H7 (cell line): ENCODE measurements at regions not wholly inside any gene's neighbourhood (a gene's known extent, or its start where the extent isn't known, plus 50 kb on each side); places are given as distances from the start of the nearest gene placed in this dataset.
"Not testable (repeated sequence)": the region's sequence is repeated elsewhere in the genome, so short reads cannot be mapped to it uniquely, and the experiment has no call there.

Source experiments
- DNase-seq: peaks from one replicate; pipeline ENCODE4 v3.0.0; 2012
- H3K27me3 ChIP-seq: 2 replicates; pipeline ENCODE4 v1.6.0; 2011; ENCODE audit warnings: mild to moderate bottlenecking, low read length; ENCODE audit not compliant: control insufficient read depth, insufficient read depth
- H3K36me3 ChIP-seq: replicated peaks from 2 replicates; pipeline ENCODE4 v1.5.1; 2011; ENCODE audit warnings: low read length; ENCODE audit not compliant: control insufficient read depth, insufficient read depth
- H3K4me3 ChIP-seq: 2 replicates; pipeline ENCODE4 v1.5.1; 2011; ENCODE audit warnings: low read depth, mild to moderate bottlenecking, control low read depth, low read length, moderate library complexity; ENCODE audit not compliant: insufficient read depth

GRCh38 chrX:1140236-1140681 is 72.2 kb downstream of the CRLF2 start:
- Histone ChIP-seq H3K4me3 (no peak overlapping the region), H3K36me3 (no peaks in the 10 kb centered on the region), H3K27me3 (no peaks in the 10 kb centered on the region; the same call in 1 of the 2 replicates)
- DNase-seq = no peak

GRCh38 chrX:1139185-1139500 is 73.3 kb downstream of the CRLF2 start:
- no peak for DNase-seq
- no peak overlapping the region for H3K4me3 ChIP-seq
- H3K27me3 ChIP-seq = no peaks in the 10 kb centered on the region; the same call in 1 of the 2 replicates
- H3K36me3 ChIP-seq = no peaks in the 10 kb centered on the region

GRCh38 chrX:1138476-1139184 is 73.8 kb downstream of the CRLF2 start:
- Histone ChIP-seq H3K27me3 (no peaks in the 10 kb centered on the region; the same call in 1 of the 2 replicates), H3K36me3 (no peaks in the 10 kb centered on the region), H3K4me3 (no peak overlapping the region)
- no peak for DNase-seq

- H3K36me3 ChIP-seq = no peaks in the 10 kb centered on the region
- no peak overlapping the region for H3K4me3 ChIP-seq
- no peak for DNase-seq
- no peaks in the 10 kb centered on the region; the same call in 1 of the 2 replicates for H3K27me3 ChIP-seq
These were observed 74.9 kb downstream of the CRLF2 start for GRCh38 chrX:1137531-1137930.

GRCh38 chrX:1136582-1136981 is 75.9 kb downstream of the CRLF2 start:
- DNase-seq, H3K4me3 ChIP-seq, H3K27me3 ChIP-seq, H3K36me3 ChIP-seq: not testable (repeated sequence)

DNA sequence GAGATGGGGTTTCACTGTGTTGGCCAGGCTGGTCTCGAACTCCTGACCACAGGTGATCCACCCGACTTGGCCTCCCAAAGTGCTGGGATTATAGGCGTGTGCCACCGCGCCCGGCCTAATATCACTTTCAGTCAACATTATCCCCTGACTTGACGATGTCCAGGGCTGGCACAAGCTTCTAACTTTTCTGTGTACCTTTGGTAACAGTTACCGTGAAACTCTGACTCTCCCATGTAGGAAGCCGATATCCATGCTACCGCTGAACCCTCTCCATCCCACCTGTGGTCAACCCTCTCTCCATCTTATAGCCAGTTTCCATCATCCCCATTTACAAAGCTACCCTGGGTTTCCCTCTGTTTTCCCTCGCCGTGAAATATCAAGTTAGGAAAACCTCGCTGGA is 77.5 kb downstream of the CRLF2 start:
- H3K27me3 ChIP-seq = no peaks in the 10 kb centered on the region; the same call in 1 of the 2 replicates
- H3K4me3 ChIP-seq = no peak overlapping the region
- H3K36me3 ChIP-seq = no peaks in the 10 kb centered on the region
- DNase-seq = no peak

DNA sequence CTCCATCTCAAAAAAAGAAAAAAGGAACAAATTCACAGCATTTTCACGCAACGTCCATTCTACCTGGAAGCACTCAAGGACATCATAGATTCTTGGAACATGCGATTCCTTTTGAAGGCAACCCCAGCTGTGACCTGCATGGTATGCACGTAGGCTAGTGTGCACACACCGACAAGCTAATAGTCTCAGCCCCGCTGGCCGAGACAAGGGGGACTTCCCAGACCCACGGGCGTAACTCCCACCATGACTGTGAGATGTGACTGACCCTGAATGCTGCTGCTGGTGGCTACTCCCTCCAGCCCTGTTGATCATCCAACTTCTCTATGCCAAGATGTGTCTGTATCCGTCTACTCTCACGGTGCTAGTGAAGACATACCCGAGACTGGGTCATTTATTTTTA is 78.3 kb downstream of the CRLF2 start:
- H3K27me3 ChIP-seq = no peaks in the 10 kb centered on the region; the same call in 1 of the 2 replicates
- H3K4me3 ChIP-seq = no peak overlapping the region
- H3K36me3 ChIP-seq = no peaks in the 10 kb centered on the region
- DNase-seq = peak; percentile 19

GRCh38 chrX:1126738-1127137 is 85.7 kb downstream of the CRLF2 start:
- Histone ChIP-seq H3K36me3 (no peaks in the 10 kb centered on the region), H3K27me3 (no peaks in the 10 kb centered on the region), H3K4me3 (no peak overlapping the region)
- DNase-seq = no peak

GRCh38 chrX:1124531-1124930 is 87.9 kb downstream of the CRLF2 start:
- no peak for DNase-seq
- H3K36me3 ChIP-seq = no peaks in the 10 kb centered on the region
- no peak overlapping the region for H3K4me3 ChIP-seq
- H3K27me3 ChIP-seq = no peaks in the 10 kb centered on the region

GRCh38 chrX:1122851-1123250 is 89.6 kb downstream of the CRLF2 start:
- not testable (repeated sequence) for H3K4me3 ChIP-seq, DNase-seq, H3K36me3 ChIP-seq, H3K27me3 ChIP-seq

DNA sequence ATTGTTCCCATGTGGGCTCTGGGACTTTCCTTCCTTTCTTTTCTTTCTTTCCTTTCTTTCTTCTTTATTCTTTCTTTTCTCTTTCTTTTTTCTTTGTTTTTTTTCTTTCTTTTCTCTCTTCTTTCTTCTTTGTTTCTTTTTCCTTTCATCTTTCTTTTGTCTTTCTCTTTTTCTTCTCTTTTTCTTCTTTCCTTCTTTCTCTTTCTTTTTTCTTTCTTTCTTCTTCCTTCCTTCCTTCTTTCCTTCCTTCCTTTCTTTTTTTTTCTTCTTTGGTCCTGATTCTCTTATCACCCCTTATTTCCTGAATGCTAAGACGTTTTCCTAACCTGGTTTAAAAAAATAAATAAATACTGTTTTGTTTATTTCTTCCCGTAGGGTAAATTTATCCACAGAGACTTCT is 93.2 kb downstream of the CRLF2 start:
- H3K27me3 ChIP-seq = no peaks in the 10 kb centered on the region
- no peak for DNase-seq
- H3K4me3 ChIP-seq = no peak overlapping the region
- H3K36me3 ChIP-seq = no peaks in the 10 kb centered on the region

DNA sequence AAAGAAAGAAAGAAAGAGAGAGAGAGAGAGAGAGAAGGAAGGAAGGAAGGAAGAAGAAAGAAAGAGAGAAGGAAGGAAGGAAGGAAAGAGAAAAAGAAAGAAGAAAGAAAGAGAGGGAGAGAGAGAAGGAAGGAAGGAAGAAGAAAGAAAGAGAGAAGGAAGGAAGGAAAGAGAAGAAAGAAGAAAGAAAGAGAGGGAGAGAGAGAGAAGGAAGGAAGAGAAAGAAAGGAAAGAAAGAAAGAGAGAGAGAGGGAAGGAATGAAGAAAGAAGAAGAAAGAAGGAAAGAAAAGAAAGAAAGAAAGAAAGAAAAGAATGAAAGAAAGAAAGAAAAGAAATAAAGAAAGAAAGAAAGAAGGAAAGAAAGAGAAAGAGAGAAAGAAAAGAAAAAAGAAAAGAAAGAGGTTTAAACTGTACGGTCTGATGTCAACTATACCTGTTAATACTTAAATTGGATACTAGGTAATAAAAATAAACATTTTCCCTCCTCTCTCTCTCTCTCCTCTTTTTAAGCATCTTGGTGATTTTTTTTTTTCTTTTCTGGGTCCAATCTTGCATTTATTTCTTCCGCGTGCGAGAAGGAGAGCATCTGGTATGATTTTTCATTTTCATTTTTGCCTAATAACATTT is 93.8 kb downstream of the CRLF2 start:
- no peaks in the 10 kb centered on the region for H3K36me3 ChIP-seq
- H3K4me3 ChIP-seq = no peak overlapping the region
- no peak for DNase-seq
- no peaks in the 10 kb centered on the region for H3K27me3 ChIP-seq

- not testable (repeated sequence) for H3K27me3 ChIP-seq, H3K4me3 ChIP-seq, H3K36me3 ChIP-seq, DNase-seq
These were observed 97.0 kb downstream of the CRLF2 start for GRCh38 chrX:1115411-1115810.

DNA sequence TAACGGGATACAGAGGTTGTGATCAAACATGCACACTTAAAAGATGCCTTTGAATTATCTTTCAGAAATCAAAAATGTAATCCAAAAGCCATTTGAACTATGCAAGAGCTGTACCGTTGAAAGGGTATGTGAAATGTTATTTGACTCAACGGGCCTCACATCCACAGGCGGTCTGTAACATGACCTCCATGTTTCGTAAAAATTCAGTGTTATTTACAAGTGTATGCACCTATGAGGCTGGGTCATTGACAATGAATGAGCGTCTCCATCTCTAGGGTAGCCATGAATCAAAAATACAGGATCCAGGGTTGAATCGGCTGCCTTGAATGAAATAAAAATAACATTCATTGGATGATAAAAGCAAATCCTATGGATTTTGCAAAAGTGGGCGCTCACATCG is 100.1 kb downstream of the CRLF2 start:
- Histone ChIP-seq H3K4me3 (peak overlapping the region; percentile 10), H3K27me3 (no peaks in the 10 kb centered on the region), H3K36me3 (no peaks in the 10 kb centered on the region)
- peak; percentile 26 for DNase-seq

DNA sequence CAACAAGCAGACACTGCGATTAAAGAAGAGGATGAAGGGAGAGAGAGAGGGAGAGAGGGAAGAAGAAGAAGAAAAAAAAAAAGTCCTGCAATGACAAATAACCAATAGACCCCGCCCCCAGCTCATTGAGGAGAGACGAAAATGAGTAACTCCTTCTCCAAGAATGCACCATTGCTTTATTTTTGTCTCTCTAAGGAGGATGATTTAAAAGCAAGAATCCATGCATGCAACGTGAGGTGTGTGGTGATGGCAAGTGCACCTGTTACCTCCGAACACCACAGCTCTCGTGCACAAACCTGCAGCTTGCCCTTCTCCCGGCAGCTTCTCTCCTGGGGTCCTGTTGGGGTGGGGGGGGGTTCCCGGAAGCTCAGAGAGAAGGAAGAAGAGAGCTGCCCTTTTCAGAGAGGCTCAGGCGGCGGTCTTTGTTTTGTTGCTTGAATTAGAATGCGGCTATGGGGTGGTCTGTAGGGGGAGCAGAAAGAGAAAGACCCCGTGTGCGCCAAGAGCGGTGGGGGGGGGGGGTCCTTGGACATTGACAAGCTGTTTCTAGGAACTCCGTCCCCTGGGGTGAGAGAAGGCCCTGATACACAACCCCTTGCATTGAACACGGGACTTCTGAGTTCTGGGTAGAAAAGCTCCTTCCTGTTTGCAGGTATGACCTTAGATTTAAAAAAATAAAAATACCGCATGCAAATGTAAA is 100.7 kb downstream of the CRLF2 start:
- peak overlapping the region; percentile 10 for H3K4me3 ChIP-seq
- DNase-seq = peak; percentile 75
- peaks cover 1% of the 10 kb centered on the region for H3K27me3 ChIP-seq
- no peaks in the 10 kb centered on the region for H3K36me3 ChIP-seq
